ENCODE measurements at regions not wholly inside any gene's neighbourhood (a gene's known extent, or its start where the extent isn't known, plus 50 kb on each side); places are given as distances from the start of the nearest gene placed in this dataset.

DNA sequence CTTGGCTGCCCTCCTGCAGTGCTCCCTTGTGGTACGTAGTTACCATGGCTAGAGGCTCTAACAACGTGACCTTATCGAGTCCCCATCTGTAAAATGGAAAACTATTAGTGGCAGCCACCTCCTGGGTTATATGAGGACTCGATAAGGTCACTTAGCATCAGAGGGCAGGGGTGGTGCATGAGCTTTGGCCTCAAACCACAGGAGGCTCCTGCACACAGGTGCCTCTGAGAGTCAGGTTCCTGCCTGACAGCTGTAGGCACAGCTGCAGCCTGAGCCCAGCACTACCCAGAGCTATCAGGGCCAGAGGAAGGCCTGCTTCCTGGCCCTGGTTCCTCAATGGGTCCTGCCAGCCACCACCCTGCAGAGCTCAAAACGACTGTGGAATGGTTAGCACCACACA, 57.2 kb upstream of the SEC14L1 start:
- TF ChIP-seq, protein P1, sequence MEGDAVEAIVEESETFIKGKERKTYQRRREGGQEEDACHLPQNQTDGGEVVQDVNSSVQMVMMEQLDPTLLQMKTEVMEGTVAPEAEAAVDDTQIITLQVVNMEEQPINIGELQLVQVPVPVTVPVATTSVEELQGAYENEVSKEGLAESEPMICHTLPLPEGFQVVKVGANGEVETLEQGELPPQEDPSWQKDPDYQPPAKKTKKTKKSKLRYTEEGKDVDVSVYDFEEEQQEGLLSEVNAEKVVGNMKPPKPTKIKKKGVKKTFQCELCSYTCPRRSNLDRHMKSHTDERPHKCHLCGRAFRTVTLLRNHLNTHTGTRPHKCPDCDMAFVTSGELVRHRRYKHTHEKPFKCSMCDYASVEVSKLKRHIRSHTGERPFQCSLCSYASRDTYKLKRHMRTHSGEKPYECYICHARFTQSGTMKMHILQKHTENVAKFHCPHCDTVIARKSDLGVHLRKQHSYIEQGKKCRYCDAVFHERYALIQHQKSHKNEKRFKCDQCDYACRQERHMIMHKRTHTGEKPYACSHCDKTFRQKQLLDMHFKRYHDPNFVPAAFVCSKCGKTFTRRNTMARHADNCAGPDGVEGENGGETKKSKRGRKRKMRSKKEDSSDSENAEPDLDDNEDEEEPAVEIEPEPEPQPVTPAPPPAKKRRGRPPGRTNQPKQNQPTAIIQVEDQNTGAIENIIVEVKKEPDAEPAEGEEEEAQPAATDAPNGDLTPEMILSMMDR (IDR thresholded peaks at IDR 0.05; ENCODE audit: low read depth, low read length, poor library complexity, severe bottlenecking) = no peak
- TF ChIP-seq EZH2phosphoT487 (IDR thresholded peaks at IDR 0.05; ENCODE audit: borderline replicate concordance, low read length) = no peak
